C1 segment of cervical spinal cord (tissue), 14 donors: ENCODE measurements at regions not wholly inside any gene's neighbourhood (a gene's known extent, or its start where the extent isn't known, plus 50 kb on each side); places are given as distances from the start of the nearest gene placed in this dataset.
A peak's percentile ranks its signal among the peaks of the same experiment; 100 is the strongest.

Experiments
- DNase-seq, 14 donors: peaks; one replicate each; lab custom pipeline; 2025; lab: John Stamatoyannopoulos, UW

DNA sequence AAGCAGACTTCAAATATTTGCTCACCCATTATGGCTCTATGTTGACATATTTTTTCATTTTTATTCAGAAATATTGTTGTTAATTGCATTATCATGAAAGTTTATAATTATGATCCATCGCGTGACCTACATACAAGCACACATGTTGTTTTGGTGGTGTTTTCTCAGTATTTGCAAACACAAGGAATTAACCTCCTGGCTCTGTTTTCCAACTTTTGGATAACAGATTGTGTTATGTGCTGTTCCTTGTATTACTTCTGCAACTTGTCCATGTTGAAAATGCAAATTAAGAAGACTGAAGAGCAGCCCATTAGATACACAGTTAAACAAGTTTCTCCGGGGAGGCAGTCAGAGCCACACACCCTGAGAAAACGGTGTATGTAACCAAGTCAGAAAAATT lies 201.2 kb downstream of the SEC23A start:
- no peak for DNase-seq

DNA sequence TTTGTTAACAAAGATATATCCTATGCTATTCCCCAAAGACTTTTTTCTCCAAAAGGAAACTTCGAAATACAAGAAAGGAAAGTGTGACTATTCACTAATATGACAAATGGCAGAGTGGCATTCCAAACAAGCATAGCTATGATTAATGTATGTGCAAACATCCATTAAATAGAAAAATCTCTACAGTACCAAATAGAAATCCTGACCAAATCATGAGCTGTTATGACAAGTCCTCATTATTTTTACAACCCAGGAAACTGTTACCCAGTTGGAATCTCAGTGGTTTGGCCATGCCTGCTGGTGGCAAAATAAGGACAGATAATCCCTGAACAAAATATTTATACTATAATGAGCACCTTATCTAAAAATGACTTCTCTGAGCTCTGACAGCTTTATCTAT lies 202.1 kb downstream of the SEC23A start:
- DNase-seq, result no peak

GRCh38 chr14:38887696-38888095 lies 215.3 kb downstream of the SEC23A start:
- DNase-seq, result no peak

GRCh38 chr14:38884109-38884508 lies 218.9 kb downstream of the SEC23A start:
- no peak for DNase-seq

DNA sequence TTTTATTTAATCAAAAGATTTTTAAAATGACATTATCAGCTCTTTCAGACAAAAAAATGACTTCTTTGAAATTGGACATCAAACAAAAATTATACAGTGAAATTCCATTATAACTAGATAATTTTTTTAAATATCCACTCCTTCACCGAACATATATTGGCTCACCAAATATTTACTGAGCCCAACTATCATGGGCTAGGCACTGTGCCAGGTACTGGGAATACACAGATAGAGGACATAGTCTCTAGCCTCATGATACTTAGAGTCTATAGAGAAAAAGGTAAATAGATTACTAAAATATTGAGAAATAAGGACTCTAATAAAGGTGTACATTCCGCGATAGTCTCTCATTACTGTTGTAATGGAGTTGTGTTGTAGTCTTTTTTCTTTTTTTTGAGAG lies 219.9 kb downstream of the SEC23A start:
- DNase-seq, result no peak

- DNase-seq, result no peak
Observed at GRCh38 chr14:38882533-38882932, 220.5 kb downstream of the SEC23A start.

- no peak for DNase-seq
Observed at GRCh38 chr14:38880643-38881524, 222.2 kb downstream of the SEC23A start.

- no peak for DNase-seq
Observed at GRCh38 chr14:38877744-38878388, 225.2 kb downstream of the SEC23A start.

- DNase-seq, result no peak
Observed at GRCh38 chr14:38874721-38875120, 228.3 kb downstream of the SEC23A start.

DNA sequence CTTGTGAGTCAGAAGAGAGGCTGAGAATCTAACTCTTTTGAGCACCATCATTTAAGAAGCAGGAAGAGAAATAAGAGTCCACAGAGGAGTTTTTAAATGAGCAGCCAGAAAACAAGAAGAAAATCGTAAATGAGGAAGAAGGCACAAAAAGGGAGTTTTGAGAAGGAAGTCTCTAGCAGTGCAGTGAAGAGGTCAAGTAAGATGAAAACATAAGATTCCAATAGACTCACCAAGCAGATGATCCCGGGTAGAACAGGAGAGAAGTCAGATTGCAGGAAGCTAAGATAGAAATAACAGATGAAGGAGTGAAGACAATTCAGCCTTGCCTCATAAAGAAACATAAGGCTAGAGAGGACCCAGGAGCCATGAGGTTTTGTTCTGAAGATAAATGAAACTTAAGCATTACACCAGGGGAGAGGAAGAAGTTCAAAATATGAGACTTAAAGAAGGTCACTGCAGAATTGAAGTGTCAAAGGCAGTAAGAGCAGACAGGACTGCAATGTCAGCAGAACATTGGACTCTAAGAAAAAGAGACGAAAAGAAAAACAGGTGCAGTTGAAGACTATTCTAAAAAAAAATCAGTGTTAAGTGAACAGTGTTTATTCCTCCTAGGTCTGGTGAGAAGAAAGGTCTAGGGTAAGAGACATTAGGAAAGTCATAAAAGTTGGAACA lies 229.0 kb downstream of the SEC23A start:
- DNase-seq, result no peak

GRCh38 chr14:38870296-38870836 lies 232.7 kb downstream of the SEC23A start:
- DNase-seq, result no peak

- no peak for DNase-seq
Observed at GRCh38 chr14:38868399-38869290, 234.4 kb downstream of the SEC23A start.

GRCh38 chr14:38867561-38868150 lies 235.4 kb downstream of the SEC23A start:
- DNase-seq, result peak in 11 of 14 donors; percentile 7 to 67 (median 44)

DNA sequence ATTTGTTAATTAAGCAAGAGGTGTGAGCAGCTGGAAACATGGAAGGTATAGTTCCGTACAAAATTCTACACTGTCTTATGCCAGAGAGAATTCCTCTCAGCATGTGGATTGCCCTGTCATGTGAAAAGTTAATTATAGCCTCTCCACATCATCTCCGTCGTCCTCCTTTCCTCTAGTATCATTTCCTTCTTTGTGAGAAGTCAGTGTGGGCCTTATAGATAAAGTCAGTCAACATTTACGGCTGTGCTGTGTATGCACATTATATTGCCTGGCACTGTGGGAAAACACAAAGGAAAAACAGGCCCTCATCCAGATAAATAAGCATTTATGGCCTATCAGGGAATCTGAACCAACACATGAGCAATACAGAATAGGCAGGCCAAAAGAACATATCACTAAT lies 236.6 kb downstream of the SEC23A start:
- DNase-seq, result no peak

- no peak for DNase-seq
Observed at GRCh38 chr14:38862366-38862765, 240.7 kb downstream of the SEC23A start.

- no peak for DNase-seq
Observed at GRCh38 chr14:38860530-38860929, 242.5 kb downstream of the SEC23A start.

DNA sequence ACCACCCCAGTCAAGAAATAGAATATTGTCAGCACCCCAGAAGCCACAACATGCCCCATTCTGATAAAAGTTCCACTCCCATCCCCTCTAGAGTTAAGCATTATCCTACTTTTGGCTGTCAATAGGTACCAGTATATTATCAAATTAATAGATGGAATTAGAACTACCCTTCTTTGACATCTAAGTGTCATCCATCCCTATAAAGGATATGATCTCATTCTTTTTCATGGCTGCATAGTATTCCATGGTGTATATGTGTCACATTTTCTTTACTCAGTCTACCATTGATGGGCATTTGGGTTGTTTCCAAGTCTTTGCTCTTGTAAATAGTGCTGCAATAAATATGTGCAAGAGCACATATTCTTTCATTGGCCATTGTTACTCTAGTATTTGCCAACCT lies 246.2 kb downstream of the SEC23A start:
- no peak for DNase-seq

- DNase-seq, result no peak
Observed at GRCh38 chr14:38855513-38855912, 247.5 kb downstream of the SEC23A start.

- DNase-seq, result no peak
Observed at GRCh38 chr14:38851111-38851510, 251.9 kb downstream of the SEC23A start.

GRCh38 chr14:38850664-38851063 lies 252.4 kb downstream of the SEC23A start:
- DNase-seq, result no peak
